ENCODE measurements at regions not wholly inside any gene's neighbourhood (a gene's known extent, or its start where the extent isn't known, plus 50 kb on each side); places are given as distances from the start of the nearest gene placed in this dataset.

GRCh38 chr9:26034786-26035185 is 356.5 kb upstream of the TUSC1 start:
- TF ChIP-seq CTCF (conservative IDR thresholded peaks at IDR 0.05), result no peak
- no peak overlapping the region for H3K4me3 Mint-ChIP-seq
- no peaks in the 10 kb centered on the region for H3K36me3 Mint-ChIP-seq (ENCODE audit: low read depth)
- H3K27me3 Mint-ChIP-seq (ENCODE audit: low read depth), result no peaks in the 10 kb centered on the region
- peaks cover 5% of the 10 kb centered on the region for H3K9me3 Mint-ChIP-seq
- H3K4me1 Mint-ChIP-seq, result no peaks in the 10 kb centered on the region
- H3K27ac Mint-ChIP-seq (ENCODE audit: unreplicated experiment), result no peak overlapping the region
- DNase-seq (ENCODE audit: low read depth, low spot score), result no peak

DNA sequence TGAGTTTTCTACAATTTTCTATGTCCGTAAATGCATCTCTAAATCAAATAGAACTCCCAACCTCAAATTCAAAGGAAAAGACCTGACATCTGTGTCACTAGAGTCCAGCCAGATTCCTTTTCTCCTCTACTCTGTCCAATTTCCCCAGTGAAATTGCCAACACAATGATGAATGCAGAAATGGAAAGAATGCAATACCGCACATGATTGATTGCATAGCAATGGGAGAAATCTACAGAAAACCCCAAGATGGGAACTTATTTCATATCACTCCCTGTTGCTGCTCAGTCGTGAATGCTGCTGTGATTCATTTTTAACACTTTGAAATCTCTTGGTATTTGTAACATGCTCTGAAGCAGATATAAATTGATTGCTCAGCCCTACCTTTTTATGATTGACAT is 355.1 kb upstream of the TUSC1 start:
- DNase-seq (ENCODE audit: low read depth, low spot score), result no peak
- Mint-ChIP-seq H3K27ac (ENCODE audit: unreplicated experiment) (no peak overlapping the region), H3K4me1 (no peaks in the 10 kb centered on the region), H3K4me3 (no peak overlapping the region), H3K27me3 (ENCODE audit: low read depth) (no peaks in the 10 kb centered on the region), H3K9me3 (no peaks in the 10 kb centered on the region), H3K36me3 (ENCODE audit: low read depth) (no peaks in the 10 kb centered on the region)
- no peak for TF ChIP-seq CTCF (conservative IDR thresholded peaks at IDR 0.05)

DNA sequence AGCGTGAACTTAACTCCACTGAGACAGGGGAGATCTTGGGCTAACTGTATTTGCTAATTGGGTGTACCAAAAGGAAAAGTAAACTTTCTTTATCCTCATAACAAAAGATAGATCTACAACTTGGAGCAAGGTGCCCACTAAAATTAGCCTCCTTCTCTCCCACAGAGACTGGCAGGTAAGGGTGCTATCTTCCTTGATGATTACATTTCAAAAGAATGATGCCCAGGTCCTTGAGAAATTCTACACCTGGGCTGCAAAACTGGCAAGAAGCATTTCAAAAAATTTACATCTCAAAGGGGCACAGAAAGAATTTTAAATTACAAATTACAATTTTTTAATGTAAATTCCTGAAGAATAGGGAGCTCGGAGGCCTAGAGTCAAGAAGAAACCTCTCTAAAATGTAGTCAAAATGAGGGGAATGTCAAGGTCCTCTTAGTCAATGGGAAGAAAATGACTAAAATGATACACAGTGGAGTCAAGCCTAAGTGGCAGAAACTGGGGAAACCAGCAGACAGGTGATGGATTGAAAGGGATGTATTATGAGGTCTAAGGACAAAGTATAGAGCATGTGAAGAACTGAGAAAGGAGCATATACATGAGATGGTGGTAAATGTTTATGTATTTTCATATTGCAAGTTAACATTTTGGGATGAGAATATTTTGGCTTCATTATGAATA is 348.3 kb upstream of the TUSC1 start:
- DNase-seq (ENCODE audit: low read depth, low spot score), result no peak

GRCh38 chr9:26013199-26013598 is 335.0 kb upstream of the TUSC1 start:
- Mint-ChIP-seq H3K9me3 (peaks cover 3% of the 10 kb centered on the region), H3K4me3 (no peak overlapping the region), H3K36me3 (ENCODE audit: low read depth) (no peaks in the 10 kb centered on the region), H3K27me3 (ENCODE audit: low read depth) (no peaks in the 10 kb centered on the region), H3K4me1 (no peaks in the 10 kb centered on the region), H3K27ac (ENCODE audit: unreplicated experiment) (no peak overlapping the region)
- no peak for DNase-seq (ENCODE audit: low read depth, low spot score)
- no peak for TF ChIP-seq CTCF (conservative IDR thresholded peaks at IDR 0.05)

More for the DNA sequence above, 348.3 kb upstream of the TUSC1 start:
- no peaks in the 10 kb centered on the region for H3K36me3 Mint-ChIP-seq (ENCODE audit: low read depth)
- H3K4me1 Mint-ChIP-seq, result no peaks in the 10 kb centered on the region
- H3K27ac Mint-ChIP-seq (ENCODE audit: unreplicated experiment), result no peak overlapping the region
- no peaks in the 10 kb centered on the region for H3K27me3 Mint-ChIP-seq (ENCODE audit: low read depth)
- peaks cover 5% of the 10 kb centered on the region for H3K9me3 Mint-ChIP-seq
- no peak for TF ChIP-seq CTCF (conservative IDR thresholded peaks at IDR 0.05)
- no peak overlapping the region for H3K4me3 Mint-ChIP-seq

DNA sequence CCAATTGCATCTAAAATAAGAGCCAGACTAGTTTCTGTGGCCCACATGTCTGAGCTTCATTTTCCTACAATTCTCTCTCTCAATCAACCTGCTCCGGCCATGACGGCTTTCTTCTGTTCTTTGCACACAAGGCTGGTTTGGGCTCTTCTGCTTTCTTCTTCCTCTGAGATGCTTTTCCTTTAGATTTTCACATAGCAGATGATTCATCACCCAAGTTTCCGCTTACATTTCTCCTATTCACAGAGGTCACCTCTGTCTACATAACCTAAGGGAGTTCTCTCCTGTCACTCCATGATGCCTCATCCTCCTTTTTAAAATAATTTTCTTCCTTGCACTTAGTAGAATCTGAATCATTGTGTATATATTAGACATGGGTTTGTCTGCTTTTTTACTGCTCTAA is 334.6 kb upstream of the TUSC1 start:
- no peak for DNase-seq (ENCODE audit: low read depth, low spot score)
- TF ChIP-seq CTCF (conservative IDR thresholded peaks at IDR 0.05), result no peak
- Mint-ChIP-seq H3K36me3 (ENCODE audit: low read depth) (no peaks in the 10 kb centered on the region), H3K4me1 (no peaks in the 10 kb centered on the region), H3K27me3 (ENCODE audit: low read depth) (no peaks in the 10 kb centered on the region), H3K27ac (ENCODE audit: unreplicated experiment) (no peak overlapping the region), H3K9me3 (no peaks in the 10 kb centered on the region), H3K4me3 (no peak overlapping the region)
